ENCODE measurements at regions not wholly inside any gene's neighbourhood (a gene's known extent, or its start where the extent isn't known, plus 50 kb on each side); places are given as distances from the start of the nearest gene placed in this dataset.

- no peak for DNase-seq
Measured at GRCh38 chr15:66906668-66907614, 158.5 kb upstream of the SMAD3 start.

GRCh38 chr15:66907826-66908743 lies 157.3 kb upstream of the SMAD3 start:
- no peak for DNase-seq

DNA sequence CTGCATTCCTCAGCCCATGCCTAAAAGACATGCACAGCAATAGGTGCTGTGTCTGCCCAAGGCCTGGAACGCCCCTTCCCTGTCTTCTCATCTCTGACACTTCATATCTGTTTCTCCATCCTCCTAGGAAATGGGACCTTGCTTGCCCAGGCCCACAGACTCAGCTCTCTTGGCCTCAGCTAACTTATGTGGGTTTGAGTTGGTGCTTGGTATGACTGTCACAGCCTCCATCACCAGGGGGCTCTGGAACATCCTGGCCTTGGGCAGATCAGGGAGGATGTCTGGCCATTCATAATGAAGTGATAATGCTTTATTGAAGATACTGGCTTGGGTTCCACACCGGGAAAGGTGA lies 156.7 kb upstream of the SMAD3 start:
- DNase-seq: no peak

GRCh38 chr15:66909381-66909890 lies 156.0 kb upstream of the SMAD3 start:
- DNase-seq: no peak

DNA sequence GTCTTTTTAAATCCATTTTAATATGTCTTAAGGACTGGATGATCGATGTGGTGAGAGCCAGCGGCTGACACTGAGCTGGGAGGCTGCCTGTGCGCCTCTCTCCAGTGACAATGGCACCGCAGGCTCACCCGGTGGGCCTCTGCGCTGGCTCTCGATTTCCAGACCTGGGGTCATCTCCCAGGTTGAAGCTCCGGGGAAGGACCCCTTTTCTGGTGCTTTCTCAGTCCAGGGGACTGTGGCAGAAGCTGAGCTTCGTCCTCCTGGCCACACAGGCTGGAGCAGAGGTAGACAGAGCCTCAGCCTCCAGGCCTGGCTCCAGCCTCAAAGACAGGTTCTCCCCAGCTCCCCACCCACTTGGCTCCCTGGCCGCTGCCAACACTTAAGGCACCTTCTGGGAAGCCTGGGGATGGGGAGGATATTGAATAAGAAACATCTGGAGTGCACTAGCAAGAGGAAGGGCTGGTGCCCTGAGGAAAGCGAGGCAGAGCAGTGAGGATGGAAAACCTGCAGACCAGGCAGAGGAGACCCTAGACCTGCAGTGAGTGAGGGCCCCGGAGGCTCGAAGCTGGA lies 154.2 kb upstream of the SMAD3 start:
- DNase-seq: no peak

DNA sequence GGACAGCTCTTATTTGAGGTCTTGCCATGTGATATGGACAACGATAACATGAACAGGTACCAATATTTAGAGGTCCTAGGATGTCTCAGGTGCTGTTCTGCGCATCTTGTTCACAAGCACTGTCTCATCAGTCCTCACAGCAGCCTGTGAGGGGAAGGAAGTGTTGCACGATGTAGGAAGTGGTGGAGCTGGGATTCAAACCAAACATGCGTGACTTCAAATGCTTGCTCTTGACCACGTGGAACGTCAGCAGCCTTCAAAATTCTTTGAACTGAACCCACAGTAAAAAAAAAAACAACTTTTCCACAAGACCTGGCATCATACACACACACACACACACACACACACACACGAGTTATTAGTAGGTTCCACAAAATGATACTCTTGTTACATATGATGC lies 153.4 kb upstream of the SMAD3 start:
- DNase-seq: no peak

- no peak for DNase-seq
Measured at GRCh38 chr15:66912441-66912840, 153.0 kb upstream of the SMAD3 start.

DNA sequence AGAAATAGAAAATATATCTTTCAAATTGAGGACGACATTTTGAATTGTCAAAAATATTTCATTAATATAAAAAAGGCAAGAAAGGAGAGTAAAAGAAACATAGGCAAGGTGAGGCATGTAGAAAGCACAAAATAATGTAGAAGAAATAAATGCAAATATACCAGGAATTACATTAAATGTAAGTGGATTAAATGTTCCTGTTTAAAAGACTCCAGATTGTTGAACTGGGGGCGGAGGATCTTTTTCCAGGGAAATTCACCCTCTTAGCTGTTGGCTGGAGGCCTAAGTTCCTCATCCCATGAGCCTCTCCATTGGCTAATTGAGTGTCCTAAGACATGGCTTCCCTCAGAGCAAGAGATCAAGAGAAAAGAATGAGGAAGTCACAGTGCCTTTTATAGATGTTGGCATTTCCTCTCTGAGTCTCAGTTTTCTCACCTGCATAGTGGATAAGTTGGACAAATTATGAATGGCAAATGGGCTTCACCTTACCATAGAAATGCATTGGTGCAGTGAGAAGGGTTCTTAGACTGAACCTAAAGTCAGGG lies 147.4 kb upstream of the SMAD3 start:
- DNase-seq: no peak

- DNase-seq: no peak
Measured at GRCh38 chr15:66919421-66919820, 146.0 kb upstream of the SMAD3 start.

DNA sequence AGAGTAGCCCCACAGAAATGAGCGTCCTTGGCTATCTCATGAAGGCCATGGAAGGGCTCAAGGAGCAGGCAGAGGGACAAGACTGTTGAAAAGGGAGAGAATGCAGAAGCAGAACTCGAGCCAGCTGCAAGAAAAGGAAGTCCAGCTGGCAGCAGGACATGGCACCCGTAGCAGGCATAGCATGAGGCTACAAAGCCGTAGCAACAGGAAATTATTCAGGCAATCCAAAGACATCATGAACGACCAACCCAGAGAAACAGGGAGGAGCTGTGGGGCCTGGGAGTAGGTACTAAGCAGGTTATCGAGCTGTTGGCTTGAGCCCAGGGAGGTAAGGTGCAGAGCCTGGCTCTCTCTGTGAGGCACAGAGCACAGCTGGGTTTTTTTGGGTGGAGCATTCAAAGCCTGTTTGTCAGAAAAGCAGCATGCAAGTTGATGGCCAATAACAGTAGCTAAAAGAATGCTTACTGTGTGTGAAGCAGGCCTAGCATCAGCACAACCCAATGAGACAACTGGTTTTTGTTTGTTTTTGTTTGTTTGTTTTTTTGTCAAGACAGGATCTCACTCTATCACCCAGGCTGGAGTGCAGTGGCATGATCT lies 144.0 kb upstream of the SMAD3 start:
- no peak for DNase-seq

DNA sequence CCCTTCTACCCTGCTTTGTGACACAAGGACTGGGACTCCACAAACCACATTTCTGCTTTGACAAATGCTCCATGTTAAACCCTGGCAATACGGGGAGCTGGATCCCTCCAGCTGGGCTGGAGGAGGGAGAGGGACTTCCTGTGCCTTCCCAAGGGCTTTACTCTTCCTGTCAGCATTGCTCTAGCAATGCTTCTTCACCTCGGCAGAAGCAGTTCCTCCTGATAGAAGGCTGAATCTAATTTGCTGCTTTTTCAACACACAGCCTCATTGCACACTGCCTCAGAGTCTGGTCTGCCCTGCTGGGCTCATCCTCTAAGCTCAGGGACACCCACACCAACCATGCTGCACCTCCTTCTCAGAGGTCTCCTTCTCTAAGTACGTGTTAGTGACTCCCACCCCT lies 142.8 kb upstream of the SMAD3 start:
- no peak for DNase-seq

DNA sequence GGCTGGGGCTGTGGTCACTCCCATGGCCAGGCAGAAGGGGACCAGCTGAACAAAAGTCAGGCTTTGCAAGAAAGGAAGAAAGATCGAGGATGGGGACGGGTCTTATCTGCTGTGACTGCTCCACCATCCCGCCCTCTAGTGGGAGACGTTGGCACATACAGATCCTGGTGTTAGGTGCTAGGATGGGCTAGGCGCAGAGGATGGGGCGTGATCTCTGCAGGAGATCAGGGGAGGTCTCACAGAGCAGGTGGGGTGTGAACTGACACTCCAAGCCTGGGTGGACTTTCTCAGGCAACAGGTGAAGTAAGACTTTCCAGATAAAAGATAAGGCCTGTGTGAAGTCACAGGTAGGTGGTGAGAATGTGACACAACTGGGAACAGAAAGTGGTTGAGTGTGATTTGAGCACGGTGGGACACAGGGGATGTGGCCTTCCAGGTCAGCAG lies 141.9 kb upstream of the SMAD3 start:
- DNase-seq: no peak

DNA sequence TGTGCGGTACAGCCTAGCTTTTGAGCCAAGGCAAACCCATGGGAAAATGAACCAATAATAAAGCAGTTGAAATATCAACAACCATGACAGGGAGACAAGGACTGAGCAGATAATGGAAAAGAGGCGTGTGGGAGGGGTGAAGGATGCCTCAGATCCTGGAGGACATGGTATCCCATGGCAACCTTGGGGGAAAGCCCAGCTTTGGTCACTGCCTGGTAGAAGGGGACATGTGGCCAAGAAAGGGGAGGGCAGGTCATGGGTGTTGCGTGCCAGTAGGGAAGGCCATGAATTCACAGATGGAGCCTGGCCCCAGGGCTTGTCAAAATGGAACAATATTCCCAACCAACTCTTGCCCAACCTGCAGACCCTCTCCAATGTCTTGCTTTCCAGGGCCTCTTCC lies 140.5 kb upstream of the SMAD3 start:
- no peak for DNase-seq

DNA sequence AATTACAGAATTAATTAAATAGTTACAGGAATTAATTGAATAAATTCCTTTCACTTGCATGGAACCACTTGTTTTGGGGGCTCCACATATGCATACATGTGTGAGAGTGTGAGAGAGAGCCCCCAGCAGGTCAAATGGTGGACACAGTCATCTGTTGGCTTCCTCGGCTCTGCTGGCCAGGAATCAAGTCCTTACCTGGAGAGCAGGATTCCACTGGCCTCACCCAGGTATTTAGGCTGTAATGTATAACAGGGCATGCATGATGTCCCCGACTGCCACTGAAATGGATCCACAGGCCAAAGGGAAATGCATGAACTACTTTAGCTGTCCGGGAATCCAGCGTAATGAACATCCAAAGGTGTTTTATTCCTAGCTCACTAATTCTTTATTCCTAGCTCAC lies 139.7 kb upstream of the SMAD3 start:
- DNase-seq: no peak

DNA sequence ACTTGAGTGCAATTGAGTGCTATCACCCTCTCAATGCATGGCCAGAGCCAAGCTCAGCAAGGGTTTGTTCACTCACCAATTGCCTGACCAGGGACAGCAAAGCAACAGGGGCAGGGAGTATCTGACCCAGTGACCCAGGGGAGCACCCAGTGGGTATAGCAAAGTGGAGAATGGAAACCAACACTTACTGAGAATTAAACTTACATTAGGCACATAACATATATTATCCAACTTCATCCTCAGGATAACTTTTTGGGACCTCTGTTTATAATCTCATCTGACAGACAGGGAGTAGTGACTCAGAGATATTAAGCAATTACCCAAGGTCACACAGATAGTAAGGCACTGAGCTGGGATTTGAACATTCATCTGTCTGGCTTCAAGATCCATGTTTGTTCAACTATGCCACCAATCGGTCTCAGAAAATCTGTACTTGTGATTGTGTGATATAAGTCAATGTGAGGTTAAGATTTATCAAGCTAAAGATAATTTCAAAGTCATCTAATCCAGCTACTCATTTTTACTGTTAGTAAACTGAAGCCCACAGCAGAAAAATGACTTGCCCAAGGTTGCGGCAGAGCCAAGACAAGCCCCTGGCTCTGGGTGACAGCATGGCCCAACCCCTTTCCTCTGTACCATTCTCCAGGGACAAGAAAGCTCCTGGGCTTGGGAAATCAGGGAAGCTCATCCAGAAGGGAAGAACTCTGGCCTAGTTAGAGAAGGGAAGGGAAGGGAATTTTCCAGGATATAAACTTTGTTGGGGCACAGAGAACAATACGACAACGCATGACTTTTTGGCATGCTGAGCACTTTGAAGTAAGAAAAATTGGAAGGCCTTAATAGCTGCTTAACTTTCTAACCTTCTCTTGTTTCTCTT lies 138.0 kb upstream of the SMAD3 start:
- DNase-seq: no peak

DNA sequence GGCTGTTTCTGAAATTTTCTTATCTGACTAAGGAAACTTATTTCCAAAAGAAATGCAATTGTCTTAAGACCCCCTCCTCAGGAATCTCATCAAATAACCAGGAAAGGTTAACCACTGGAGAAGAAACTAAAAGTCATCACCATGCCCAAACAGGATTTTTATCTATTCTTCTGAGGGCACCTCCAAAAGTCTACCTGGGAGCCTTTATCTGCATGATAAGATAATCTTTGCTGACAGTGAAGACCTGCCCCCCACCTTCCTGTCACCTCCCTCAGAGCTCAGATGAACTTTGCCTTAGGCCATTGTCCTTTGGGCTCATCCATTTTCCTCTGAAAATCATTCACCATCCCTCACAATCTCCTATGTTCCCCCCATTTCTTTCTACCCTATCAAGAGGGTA lies 137.3 kb upstream of the SMAD3 start:
- no peak for DNase-seq

DNA sequence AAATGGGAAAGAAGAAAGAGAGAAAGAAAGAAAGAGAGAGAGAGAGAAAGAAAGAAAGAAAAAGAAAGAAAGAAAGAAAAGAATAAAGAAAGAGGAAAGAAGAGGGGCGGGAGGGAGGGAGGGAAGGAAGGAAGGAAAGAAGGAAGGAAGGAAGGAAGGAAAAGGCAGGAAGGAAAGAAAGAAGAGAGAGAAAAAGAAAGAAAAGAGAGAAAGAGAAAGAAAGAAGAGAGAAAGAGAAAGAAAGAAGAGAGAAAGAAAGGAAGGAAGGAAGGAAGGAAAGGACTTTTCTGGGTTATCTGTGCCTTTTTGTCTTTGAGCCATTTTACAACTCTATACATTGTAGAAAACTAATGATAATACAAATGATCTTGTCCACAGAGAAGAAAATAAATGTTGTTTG lies 136.6 kb upstream of the SMAD3 start:
- DNase-seq: no peak

- DNase-seq: no peak
Measured at GRCh38 chr15:66929843-66930402, 135.5 kb upstream of the SMAD3 start.

GRCh38 chr15:66931768-66932633 lies 133.4 kb upstream of the SMAD3 start:
- no peak for DNase-seq

GRCh38 chr15:66932634-66933024 lies 132.8 kb upstream of the SMAD3 start:
- DNase-seq: no peak

Data from NCI-H1417 treated with DMSO at 0.1 percent for 48 hours (cell line).